HG02763 (cell line): ENCODE measurements at regions not wholly inside any gene's neighbourhood (a gene's known extent, or its start where the extent isn't known, plus 50 kb on each side); places are given as distances from the start of the nearest gene placed in this dataset.

Experiments used
- ATAC-seq: cut with Tn5 transposase; IDR thresholded peaks from one replicate; pipeline ENCODE4 v1.9.1; 2021; ENCODE audit warnings: mild to moderate bottlenecking, moderate library complexity; ENCODE audit not compliant: unreplicated experiment

- no peak for ATAC-seq
Observed at GRCh38 chr14:101174522-101174838, 271.0 kb upstream of the RTL1 start.

DNA sequence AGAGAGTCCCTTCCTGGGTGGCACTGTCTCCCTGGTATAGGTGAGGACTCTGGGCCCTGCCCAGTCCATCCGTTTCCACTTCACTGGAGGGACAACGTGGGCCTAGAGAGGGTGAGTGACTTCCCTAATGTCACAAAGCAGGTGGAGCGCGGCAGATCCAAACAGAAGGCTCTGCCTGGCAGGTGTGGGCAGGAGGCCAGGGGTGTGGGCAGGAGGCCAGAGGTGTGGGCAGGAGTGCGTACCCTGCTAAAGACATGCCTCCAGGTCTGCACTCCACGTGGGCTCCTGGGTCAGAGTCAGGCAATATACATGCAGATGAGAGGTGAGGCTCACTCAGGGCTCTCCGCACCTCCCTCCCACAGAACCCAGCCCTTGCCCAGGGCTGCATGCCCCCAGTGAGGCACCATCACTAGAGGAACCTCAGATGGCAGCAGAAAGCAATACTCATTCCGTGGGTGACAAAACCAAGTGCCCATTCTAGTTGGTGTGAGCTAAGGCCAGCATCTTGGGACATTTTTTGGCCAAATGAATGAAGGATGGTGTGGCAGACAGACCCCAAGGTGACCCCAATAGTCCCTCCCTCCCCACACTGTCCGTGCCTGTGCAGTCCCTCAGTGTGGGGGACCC lies 271.6 kb upstream of the RTL1 start:
- no peak for ATAC-seq

- ATAC-seq, result no peak
Observed at GRCh38 chr14:101175731-101176534, 272.4 kb upstream of the RTL1 start.

- ATAC-seq, result no peak
Observed at GRCh38 chr14:101176535-101177205, 273.1 kb upstream of the RTL1 start.

DNA sequence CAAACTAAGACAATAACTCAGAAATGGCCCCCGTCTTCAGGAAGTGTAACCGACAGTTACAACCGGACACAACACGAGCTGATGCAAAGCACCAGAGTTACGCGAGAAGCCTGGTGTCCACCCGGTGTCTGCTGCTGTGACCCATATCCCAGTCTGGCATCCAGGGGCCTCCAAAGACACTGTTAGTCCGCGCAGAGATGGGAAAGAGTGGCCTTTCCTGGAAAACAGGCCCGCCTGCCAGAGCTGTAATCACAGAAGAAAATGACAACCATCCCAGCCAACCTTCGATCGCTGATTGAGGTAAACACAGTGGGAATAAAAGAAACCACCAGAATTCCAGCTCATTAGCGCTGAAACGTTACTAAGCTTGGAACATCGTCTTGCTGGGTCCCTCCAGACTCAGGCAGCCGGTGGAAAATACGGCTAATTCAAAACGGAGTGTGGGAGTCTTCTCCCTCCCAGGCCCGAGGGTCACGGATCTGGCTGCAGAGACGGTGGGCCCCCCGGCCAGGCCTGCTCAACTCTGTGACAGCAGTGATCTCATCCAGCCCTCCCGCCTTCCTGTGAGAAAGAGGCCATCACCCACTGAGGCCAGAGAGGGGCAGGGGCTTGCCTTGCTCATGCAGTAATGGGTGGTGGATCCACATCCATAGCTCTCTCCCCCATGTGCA lies 273.9 kb upstream of the RTL1 start:
- ATAC-seq, result no peak

GRCh38 chr14:101178184-101179072 lies 274.9 kb upstream of the RTL1 start:
- no peak for ATAC-seq

GRCh38 chr14:101179691-101180211 lies 276.2 kb upstream of the RTL1 start:
- ATAC-seq, result no peak

- no peak for ATAC-seq
Observed at GRCh38 chr14:101181446-101182313, 278.2 kb upstream of the RTL1 start.

GRCh38 chr14:101182476-101182875 lies 279.0 kb upstream of the RTL1 start:
- no peak for ATAC-seq

- ATAC-seq, result no peak
Observed at GRCh38 chr14:101183376-101184103, 280.0 kb upstream of the RTL1 start.

GRCh38 chr14:101184104-101184455 lies 280.6 kb upstream of the RTL1 start:
- ATAC-seq, result no peak

- no peak for ATAC-seq
Observed at GRCh38 chr14:101184572-101184971, 281.1 kb upstream of the RTL1 start.

- ATAC-seq, result no peak
Observed at GRCh38 chr14:101185073-101185835, 281.7 kb upstream of the RTL1 start.

DNA sequence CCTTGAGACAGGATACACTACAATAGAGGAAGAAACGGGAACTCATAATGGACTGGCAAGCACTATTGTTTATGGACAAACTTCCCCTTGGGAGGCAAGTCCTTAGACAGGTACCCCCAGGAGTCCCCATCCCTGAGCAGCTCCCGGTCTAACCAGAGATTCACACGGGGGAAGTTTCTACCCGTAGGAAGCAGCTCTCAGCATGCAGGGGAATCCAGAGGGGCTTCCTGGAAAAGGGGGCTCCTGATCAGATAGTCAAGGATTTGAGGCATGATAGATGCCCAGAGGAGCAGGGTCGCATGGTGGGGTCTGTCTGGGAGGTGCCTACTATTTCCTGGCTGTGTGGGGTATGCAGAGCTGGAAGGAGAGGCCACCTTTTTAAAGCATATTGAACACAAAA lies 282.4 kb upstream of the RTL1 start:
- no peak for ATAC-seq

- ATAC-seq, result no peak
Observed at GRCh38 chr14:101186544-101186943, 283.0 kb upstream of the RTL1 start.

DNA sequence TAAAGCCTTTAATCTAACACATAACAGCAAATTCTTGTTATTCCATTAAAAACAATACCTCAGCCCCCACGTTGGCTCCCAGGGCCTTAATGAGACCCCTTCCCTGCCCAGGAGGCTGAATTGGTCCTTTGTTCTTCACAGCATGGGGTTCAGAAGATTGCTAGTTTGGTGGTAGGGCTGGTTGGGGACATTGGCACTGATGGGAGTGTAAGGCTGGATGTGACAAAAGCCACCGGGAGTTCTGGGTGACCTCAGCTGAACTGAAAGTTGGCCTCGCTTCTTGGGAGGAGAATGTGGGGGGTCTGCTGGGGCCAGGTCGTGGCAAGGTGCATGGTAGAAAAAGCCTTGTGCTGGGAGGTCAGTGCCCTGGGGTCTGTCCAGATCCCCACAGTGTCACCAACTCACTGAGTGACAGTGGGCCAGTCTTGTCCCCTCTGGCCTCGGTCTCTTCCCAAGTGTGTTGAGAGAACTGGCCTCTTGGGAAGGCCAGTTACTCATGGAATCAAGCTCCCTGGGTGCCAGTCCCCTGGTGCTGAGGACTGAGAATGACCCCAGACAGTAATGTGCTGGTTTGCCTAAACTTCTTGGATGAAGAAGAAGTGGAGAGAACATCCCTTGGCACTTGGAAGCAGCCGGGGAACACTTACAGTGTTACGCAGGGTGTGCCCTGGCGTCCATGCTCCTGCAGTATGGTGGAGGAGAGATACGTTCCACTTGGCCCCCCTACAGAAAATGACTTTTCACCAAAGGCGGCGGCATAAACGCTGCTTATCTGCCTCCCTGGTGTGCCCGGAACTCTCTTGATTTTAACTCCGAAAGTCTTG lies 283.7 kb upstream of the RTL1 start:
- ATAC-seq, result no peak

- no peak for ATAC-seq
Observed at GRCh38 chr14:101187816-101188570, 284.5 kb upstream of the RTL1 start.
